ENCODE measurements at regions not wholly inside any gene's neighbourhood (a gene's known extent, or its start where the extent isn't known, plus 50 kb on each side); places are given as distances from the start of the nearest gene placed in this dataset.

DNA sequence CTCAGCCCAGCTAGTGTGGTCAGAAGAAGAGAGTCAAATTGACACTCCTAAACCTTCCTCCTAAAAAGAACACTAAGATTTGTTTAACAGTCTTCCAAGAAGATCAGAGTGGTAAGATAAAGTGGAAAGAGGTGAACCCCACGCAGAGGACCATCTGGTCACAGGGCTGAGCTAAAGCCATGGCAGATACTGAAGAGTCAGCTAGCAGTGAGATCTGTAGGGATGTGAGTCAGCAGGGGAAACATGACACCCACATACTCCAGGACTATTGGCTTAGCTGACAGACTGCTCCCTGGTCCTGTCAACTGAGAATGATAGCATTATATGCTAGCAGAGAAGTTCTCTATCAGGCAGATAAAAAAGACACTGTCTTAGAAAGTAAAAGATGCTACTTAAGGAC, 269.4 kb upstream of the ALG10 start:
- no peaks in the 10 kb centered on the region for H3K4me1 ChIP-seq (ENCODE audit: insufficient read depth)
- H3K79me2 ChIP-seq (replicated peaks; ENCODE audit: insufficient read depth): no peaks in the 10 kb centered on the region
- H3K27ac Mint-ChIP-seq: no peak overlapping the region
- no peak overlapping the region for H3K4me2 ChIP-seq
- H3K27me3 ChIP-seq (ENCODE audit: insufficient read depth): no peaks in the 10 kb centered on the region
- no peaks in the 10 kb centered on the region for H4K20me1 ChIP-seq (replicated peaks; ENCODE audit: insufficient read depth)
- H3K4me1 Mint-ChIP-seq: peaks cover 2% of the 10 kb centered on the region; the same call in 1 of the 3 replicates
- TF ChIP-seq ZNF114 (CRISPR knock-in tag; IDR thresholded peaks at IDR 0.05): no peak
- TF ChIP-seq JUNB (IDR thresholded peaks at IDR 0.05; ENCODE audit: unreplicated experiment): no peak
- ATAC-seq: peak; percentile 54
- H3K27ac ChIP-seq (ENCODE audit: low read depth): no peak overlapping the region
- DNase-seq (ENCODE audit: low spot score): peak; percentile 5
- H3K4me3 Mint-ChIP-seq: no peak overlapping the region
- peak overlapping the region; percentile 90 for H2AFZ ChIP-seq
- no peaks in the 10 kb centered on the region for H3K36me3 ChIP-seq (ENCODE audit: insufficient read depth)
- no peaks in the 10 kb centered on the region for H3K9me3 Mint-ChIP-seq
- no peaks in the 10 kb centered on the region for H3K36me3 Mint-ChIP-seq (ENCODE audit: low read depth)
- H3F3A ChIP-seq (replicated peaks; ENCODE audit: low read depth): no peaks in the 10 kb centered on the region
- H3K9me2 ChIP-seq (ENCODE audit: insufficient read depth): no peaks in the 10 kb centered on the region
- no peak overlapping the region for H3K4me3 ChIP-seq
- H3K27me3 Mint-ChIP-seq (ENCODE audit: insufficient read depth, low read depth, poor library complexity): no peaks in the 10 kb centered on the region

DNA sequence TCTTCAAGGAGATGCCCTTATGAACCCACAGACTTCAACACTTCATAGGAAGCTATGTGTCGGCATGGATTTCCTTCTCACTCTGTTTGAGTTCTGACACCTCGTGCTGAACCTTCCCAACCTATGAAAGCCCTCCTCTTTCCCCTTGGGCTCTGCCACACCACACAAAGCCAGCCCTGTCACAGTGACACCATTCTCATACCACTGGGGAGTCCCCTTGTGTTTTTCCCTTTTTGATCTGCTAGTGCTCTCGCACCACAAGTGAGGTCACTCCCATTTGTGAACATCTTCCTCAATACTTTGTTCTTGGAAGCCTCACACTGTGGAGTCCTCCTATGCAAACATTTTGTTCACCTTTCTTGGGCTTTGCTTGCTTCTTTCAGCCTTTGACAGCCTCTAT, 264.6 kb upstream of the ALG10 start:
- H3K4me3 Mint-ChIP-seq: no peak overlapping the region
- no peaks in the 10 kb centered on the region for H3K27me3 Mint-ChIP-seq (ENCODE audit: insufficient read depth, low read depth, poor library complexity)
- Histone ChIP-seq H3K4me3 (no peak overlapping the region), H3K27ac (ENCODE audit: low read depth) (no peak overlapping the region), H3K9me2 (ENCODE audit: insufficient read depth) (no peaks in the 10 kb centered on the region), H3F3A (replicated peaks; ENCODE audit: low read depth) (no peaks in the 10 kb centered on the region), H2AFZ (no peak overlapping the region), H4K20me1 (replicated peaks; ENCODE audit: insufficient read depth) (no peaks in the 10 kb centered on the region), H3K36me3 (ENCODE audit: insufficient read depth) (no peaks in the 10 kb centered on the region), H3K4me1 (ENCODE audit: insufficient read depth) (no peaks in the 10 kb centered on the region), H3K27me3 (ENCODE audit: insufficient read depth) (no peaks in the 10 kb centered on the region), H3K79me2 (replicated peaks; ENCODE audit: insufficient read depth) (no peaks in the 10 kb centered on the region), H3K4me2 (no peak overlapping the region)
- no peak for DNase-seq (ENCODE audit: low spot score)
- no peak for ATAC-seq
- no peaks in the 10 kb centered on the region for H3K9me3 Mint-ChIP-seq
- H3K27ac Mint-ChIP-seq: no peak overlapping the region
- H3K4me1 Mint-ChIP-seq: peaks cover 2% of the 10 kb centered on the region; the same call in 1 of the 3 replicates
- no peaks in the 10 kb centered on the region for H3K36me3 Mint-ChIP-seq (ENCODE audit: low read depth)
- TF ChIP-seq POLR2AphosphoS5 (IDR thresholded peaks at IDR 0.05; ENCODE audit: low read depth) (no peak), CREB1 (CRISPR knock-in tag; IDR thresholded peaks at IDR 0.05; ENCODE audit: low read depth) (no peak), ZNF331 (CRISPR knock-in tag; IDR thresholded peaks at IDR 0.05; ENCODE audit: low read depth) (no peak), NANOG (IDR thresholded peaks at IDR 0.05; ENCODE audit: borderline replicate concordance) (no peak), EZH2 (IDR thresholded peaks at IDR 0.05; ENCODE audit: low read depth, unreplicated experiment) (no peak), EZH2phosphoT487 (IDR thresholded peaks at IDR 0.05; ENCODE audit: unreplicated experiment) (no peak)
- TF ChIP-seq, protein P1, sequence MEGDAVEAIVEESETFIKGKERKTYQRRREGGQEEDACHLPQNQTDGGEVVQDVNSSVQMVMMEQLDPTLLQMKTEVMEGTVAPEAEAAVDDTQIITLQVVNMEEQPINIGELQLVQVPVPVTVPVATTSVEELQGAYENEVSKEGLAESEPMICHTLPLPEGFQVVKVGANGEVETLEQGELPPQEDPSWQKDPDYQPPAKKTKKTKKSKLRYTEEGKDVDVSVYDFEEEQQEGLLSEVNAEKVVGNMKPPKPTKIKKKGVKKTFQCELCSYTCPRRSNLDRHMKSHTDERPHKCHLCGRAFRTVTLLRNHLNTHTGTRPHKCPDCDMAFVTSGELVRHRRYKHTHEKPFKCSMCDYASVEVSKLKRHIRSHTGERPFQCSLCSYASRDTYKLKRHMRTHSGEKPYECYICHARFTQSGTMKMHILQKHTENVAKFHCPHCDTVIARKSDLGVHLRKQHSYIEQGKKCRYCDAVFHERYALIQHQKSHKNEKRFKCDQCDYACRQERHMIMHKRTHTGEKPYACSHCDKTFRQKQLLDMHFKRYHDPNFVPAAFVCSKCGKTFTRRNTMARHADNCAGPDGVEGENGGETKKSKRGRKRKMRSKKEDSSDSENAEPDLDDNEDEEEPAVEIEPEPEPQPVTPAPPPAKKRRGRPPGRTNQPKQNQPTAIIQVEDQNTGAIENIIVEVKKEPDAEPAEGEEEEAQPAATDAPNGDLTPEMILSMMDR (conservative IDR thresholded peaks at IDR 0.05; ENCODE audit: low read depth in 2 of 2): no peak
- TF ChIP-seq, protein P2, sequence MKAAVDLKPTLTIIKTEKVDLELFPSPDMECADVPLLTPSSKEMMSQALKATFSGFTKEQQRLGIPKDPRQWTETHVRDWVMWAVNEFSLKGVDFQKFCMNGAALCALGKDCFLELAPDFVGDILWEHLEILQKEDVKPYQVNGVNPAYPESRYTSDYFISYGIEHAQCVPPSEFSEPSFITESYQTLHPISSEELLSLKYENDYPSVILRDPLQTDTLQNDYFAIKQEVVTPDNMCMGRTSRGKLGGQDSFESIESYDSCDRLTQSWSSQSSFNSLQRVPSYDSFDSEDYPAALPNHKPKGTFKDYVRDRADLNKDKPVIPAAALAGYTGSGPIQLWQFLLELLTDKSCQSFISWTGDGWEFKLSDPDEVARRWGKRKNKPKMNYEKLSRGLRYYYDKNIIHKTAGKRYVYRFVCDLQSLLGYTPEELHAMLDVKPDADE (IDR thresholded peaks at IDR 0.05): no peak
- TF ChIP-seq, protein P3, sequence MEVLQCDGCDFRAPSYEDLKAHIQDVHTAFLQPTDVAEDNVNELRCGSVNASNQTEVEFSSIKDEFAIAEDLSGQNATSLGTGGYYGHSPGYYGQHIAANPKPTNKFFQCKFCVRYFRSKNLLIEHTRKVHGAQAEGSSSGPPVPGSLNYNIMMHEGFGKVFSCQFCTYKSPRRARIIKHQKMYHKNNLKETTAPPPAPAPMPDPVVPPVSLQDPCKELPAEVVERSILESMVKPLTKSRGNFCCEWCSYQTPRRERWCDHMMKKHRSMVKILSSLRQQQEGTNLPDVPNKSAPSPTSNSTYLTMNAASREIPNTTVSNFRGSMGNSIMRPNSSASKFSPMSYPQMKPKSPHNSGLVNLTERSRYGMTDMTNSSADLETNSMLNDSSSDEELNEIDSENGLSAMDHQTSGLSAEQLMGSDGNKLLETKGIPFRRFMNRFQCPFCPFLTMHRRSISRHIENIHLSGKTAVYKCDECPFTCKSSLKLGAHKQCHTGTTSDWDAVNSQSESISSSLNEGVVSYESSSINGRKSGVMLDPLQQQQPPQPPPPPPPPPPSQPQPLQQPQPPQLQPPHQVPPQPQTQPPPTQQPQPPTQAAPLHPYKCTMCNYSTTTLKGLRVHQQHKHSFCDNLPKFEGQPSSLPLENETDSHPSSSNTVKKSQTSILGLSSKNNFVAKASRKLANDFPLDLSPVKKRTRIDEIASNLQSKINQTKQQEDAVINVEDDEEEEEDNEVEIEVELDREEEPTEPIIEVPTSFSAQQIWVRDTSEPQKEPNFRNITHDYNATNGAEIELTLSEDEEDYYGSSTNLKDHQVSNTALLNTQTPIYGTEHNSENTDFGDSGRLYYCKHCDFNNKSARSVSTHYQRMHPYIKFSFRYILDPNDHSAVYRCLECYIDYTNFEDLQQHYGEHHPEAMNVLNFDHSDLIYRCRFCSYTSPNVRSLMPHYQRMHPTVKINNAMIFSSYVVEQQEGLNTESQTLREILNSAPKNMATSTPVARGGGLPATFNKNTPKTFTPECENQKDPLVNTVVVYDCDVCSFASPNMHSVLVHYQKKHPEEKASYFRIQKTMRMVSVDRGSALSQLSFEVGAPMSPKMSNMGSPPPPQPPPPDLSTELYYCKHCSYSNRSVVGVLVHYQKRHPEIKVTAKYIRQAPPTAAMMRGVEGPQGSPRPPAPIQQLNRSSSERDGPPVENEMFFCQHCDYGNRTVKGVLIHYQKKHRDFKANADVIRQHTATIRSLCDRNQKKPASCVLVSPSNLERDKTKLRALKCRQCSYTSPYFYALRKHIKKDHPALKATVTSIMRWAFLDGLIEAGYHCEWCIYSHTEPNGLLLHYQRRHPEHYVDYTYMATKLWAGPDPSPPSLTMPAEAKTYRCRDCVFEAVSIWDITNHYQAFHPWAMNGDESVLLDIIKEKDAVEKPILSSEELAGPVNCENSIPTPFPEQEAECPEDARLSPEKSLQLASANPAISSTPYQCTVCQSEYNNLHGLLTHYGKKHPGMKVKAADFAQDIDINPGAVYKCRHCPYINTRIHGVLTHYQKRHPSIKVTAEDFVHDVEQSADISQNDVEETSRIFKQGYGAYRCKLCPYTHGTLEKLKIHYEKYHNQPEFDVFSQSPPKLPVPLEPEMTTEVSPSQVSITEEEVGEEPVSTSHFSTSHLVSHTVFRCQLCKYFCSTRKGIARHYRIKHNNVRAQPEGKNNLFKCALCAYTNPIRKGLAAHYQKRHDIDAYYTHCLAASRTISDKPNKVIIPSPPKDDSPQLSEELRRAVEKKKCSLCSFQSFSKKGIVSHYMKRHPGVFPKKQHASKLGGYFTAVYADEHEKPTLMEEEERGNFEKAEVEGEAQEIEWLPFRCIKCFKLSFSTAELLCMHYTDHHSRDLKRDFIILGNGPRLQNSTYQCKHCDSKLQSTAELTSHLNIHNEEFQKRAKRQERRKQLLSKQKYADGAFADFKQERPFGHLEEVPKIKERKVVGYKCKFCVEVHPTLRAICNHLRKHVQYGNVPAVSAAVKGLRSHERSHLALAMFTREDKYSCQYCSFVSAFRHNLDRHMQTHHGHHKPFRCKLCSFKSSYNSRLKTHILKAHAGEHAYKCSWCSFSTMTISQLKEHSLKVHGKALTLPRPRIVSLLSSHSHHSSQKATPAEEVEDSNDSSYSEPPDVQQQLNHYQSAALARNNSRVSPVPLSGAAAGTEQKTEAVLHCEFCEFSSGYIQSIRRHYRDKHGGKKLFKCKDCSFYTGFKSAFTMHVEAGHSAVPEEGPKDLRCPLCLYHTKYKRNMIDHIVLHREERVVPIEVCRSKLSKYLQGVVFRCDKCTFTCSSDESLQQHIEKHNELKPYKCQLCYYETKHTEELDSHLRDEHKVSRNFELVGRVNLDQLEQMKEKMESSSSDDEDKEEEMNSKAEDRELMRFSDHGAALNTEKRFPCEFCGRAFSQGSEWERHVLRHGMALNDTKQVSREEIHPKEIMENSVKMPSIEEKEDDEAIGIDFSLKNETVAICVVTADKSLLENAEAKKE (CRISPR knock-in tag; IDR thresholded peaks at IDR 0.05): no peak
